HepG2 (cell line): ENCODE measurements at regions not wholly inside any gene's neighbourhood (a gene's known extent, or its start where the extent isn't known, plus 50 kb on each side); places are given as distances from the start of the nearest gene placed in this dataset.

Experiments used
- ATAC-seq: fragments of 200-7000 bp; cut with Tn5 transposase; 3 replicates; pipeline ENCODE4 v1.9.1; 2020; ENCODE audit warnings: mild to moderate bottlenecking, moderate library complexity
- BruUV-seq: library from RNA; stranded (reverse); fragments of 400-500 nt; replicated peaks from 2 replicates; lab custom pipeline; 2021; lab: Mats Ljungman, UMichigan
- CTCF ChIA-PET: fragments of 300-600 bp; formaldehyde crosslinking; extraction: SDS; loops from one replicate; lab custom pipeline; 2021; ENCODE audit warnings: low total read pairs, inconsistent platforms, low intra/inter-chr PET ratio; lab: Yijun Ruan, JAX
- POLR2A ChIA-PET: fragments of 350-600 bp; sonication (Branson Sonifier 250); formaldehyde crosslinking; loops from one replicate; lab custom pipeline; 2020; ENCODE audit warnings: antibody characterized with exemption, inconsistent platforms; lab: Yijun Ruan, JAX
- DNase-seq: peaks from one replicate; pipeline ENCODE4 v3.0.0-alpha.2; 2015; ENCODE audit warnings: low spot score
- FAIRE-seq: peaks from 3 replicates; lab custom pipeline; 2011; peaks lifted over from hg19 to GRCh38; lab: Jason Lieb, UNC
- H2AFZ ChIP-seq: one replicate; pipeline ENCODE4 v1.6.1; 2011; ENCODE audit warnings: low read length, inconsistent platforms
- H3K27ac ChIP-seq: fragments of 300-600 bp; 3 replicates; pipeline ENCODE4 v1.8.0; 2011; ENCODE audit warnings: mixed run types, mild to moderate bottlenecking, mixed read lengths, low read length, inconsistent platforms; ENCODE audit not compliant: insufficient read depth; ENCODE audit errors: extremely low read length
- H3K27me3 ChIP-seq, 2 experiments: fragments of 200-600 bp in 1 of 2; 2 replicates in 1 of 2; 3 replicates in 1 of 2; pipeline versions ENCODE4 v1.6.0 to v1.8.0; 2011; ENCODE audit warnings: low read length in 2 of 2, mild to moderate bottlenecking in 2 of 2, moderate library complexity in 2 of 2, inconsistent platforms in 1 of 2; ENCODE audit not compliant: insufficient read depth in 2 of 2, control insufficient read depth in 1 of 2
- H3K36me3 ChIP-seq, 2 experiments: fragments of 200-600 bp in 1 of 2; replicated peaks in 1 of 2; 2 replicates in 1 of 2; 3 replicates in 1 of 2; pipeline versions ENCODE4 v1.5.1 to v1.8.0; 2011; ENCODE audit warnings: low read length in 2 of 2, inconsistent platforms in 1 of 2; ENCODE audit not compliant: insufficient read depth in 2 of 2, control insufficient read depth in 1 of 2
- H3K4me1 ChIP-seq: 2 replicates; pipeline ENCODE4 v1.5.1; 2012; ENCODE audit warnings: low read length, inconsistent platforms; ENCODE audit not compliant: insufficient read depth
- H3K4me2 ChIP-seq: 2 replicates; pipeline ENCODE4 v1.6.0; 2011; ENCODE audit warnings: low read depth, low read length, inconsistent platforms
- H3K4me3 ChIP-seq, 3 experiments: fragments of 200-600 bp in 1 of 3; sonication (generic), shearing (Covaris generic) in 1 of 3; replicated peaks in 1 of 3; 2 replicates each; pipeline ENCODE4 v1.5.1; 2011 to 2016; ENCODE audit warnings: low read length in 3 of 3, inconsistent platforms in 2 of 3, low read depth in 2 of 3, mild to moderate bottlenecking in 2 of 3, control low read depth in 1 of 3, mixed read lengths in 1 of 3; ENCODE audit not compliant: insufficient read depth in 1 of 3
- H3K79me2 ChIP-seq: one replicate; pipeline ENCODE4 v1.6.1; 2011; ENCODE audit warnings: low read length, inconsistent platforms; ENCODE audit not compliant: insufficient read depth
- H3K9ac ChIP-seq: 2 replicates; pipeline ENCODE4 v1.6.0; 2011; ENCODE audit warnings: mild to moderate bottlenecking, low read depth, low read length, inconsistent platforms; ENCODE audit not compliant: insufficient read depth
- H3K9me3 ChIP-seq: 2 replicates; pipeline ENCODE4 v1.5.1; 2012; ENCODE audit warnings: mild to moderate bottlenecking, low read length
- H4K20me1 ChIP-seq: 2 replicates; pipeline ENCODE4 v1.6.0; 2011; ENCODE audit warnings: inconsistent platforms, mild to moderate bottlenecking, low read length, moderate library complexity; ENCODE audit not compliant: insufficient read depth
- CREB1 ChIP-seq, 2 experiments: fragments of 450-650 bp in 1 of 2; IDR thresholded peaks; 2 replicates each; pipeline ENCODE4 v1.6.1; 2016 to 2017; ENCODE audit warnings: control low read depth in 1 of 2, mild to moderate bottlenecking in 1 of 2, missing compliant biosample characterization in 1 of 2, missing genetic modification characterization in 1 of 2
- NFE2 ChIP-seq: sonication (generic); formaldehyde crosslinking; IDR thresholded peaks from 2 replicates; pipeline ENCODE4 v1.4.0; 2020; ENCODE audit warnings: missing genetic modification reagents
- ZNF30 ChIP-seq: sonication (generic); formaldehyde crosslinking; IDR thresholded peaks from 2 replicates; pipeline ENCODE4 v1.5.0; 2020; ENCODE audit warnings: mild to moderate bottlenecking, missing genetic modification reagents
- ZNF691 ChIP-seq: sonication (generic); formaldehyde crosslinking; IDR thresholded peaks from 2 replicates; pipeline ENCODE4 v1.4.0; 2020; ENCODE audit warnings: missing genetic modification reagents, low read depth, mild to moderate bottlenecking, borderline replicate concordance
- WGBS: methylation state at CpG from one replicate; pipeline ENCODE4 v1.1.6; 2017; ENCODE audit warnings: low lambda C conversion rate; 5-methylcytosine and 5-hydroxymethylcytosine counted together
- in situ Hi-C: cut with HindIII; loops from 2 replicates; pipeline ENCODE4 v1.10.0; 2017; ENCODE audit warnings: low pct_unique_long_range_greater_than_20kb; ENCODE audit not compliant: extremely low pct_ligation_motif_present
- intact Hi-C: fragments of 100-400 bp; cut with micrococcal nuclease; formaldehyde crosslinking; loops from one replicate; pipeline ENCODE4 v1.10.0; 2022; ENCODE audit not compliant: unreplicated experiment

GRCh38 chr2:52404866-52405265 lies 1362.7 kb upstream of the CHAC2 start:
- ChIA-PET POLR2A (no interaction called here), CTCF (no interaction called here)
- intact Hi-C loops, result no loop called here
- FAIRE-seq (no peak), ATAC-seq (no peak), DNase-seq (no peak)
- Histone ChIP-seq H3K9me3 (peaks cover 11% of the 10 kb centered on the region; the same call in 1 of the 2 replicates), H2AFZ (peak overlapping the region; percentile 15), H3K4me2 (no peak overlapping the region), H3K4me3 (no peak overlapping the region), H3K27ac (no peak overlapping the region), H4K20me1 (no peaks in the 10 kb centered on the region), H3K4me1 (no peaks in the 10 kb centered on the region), H3K27me3 (no peaks in the 10 kb centered on the region), H3K36me3 (no peaks in the 10 kb centered on the region), H3K79me2 (no peaks in the 10 kb centered on the region), H3K9ac (no peak overlapping the region)
- TF ChIP-seq NFE2 (CRISPR knock-in tag), result no peak
- 3% methylated on average over 3 of the region's 3 CpGs for WGBS
- in situ Hi-C loops, result no loop called here
- BruUV-seq, result no TSS peak

GRCh38 chr2:52404046-52404445 lies 1363.6 kb upstream of the CHAC2 start:
- H3K36me3 ChIP-seq, result no peaks in the 10 kb centered on the region
- peaks cover 11% of the 10 kb centered on the region; the same call in 1 of the 2 replicates for H3K9me3 ChIP-seq
- no peaks in the 10 kb centered on the region for H3K79me2 ChIP-seq
- ATAC-seq (no peak), FAIRE-seq (no peak), DNase-seq (no peak)
- no peaks in the 10 kb centered on the region for H3K27me3 ChIP-seq
- ChIA-PET POLR2A (no interaction called here), CTCF (no interaction called here)
- no peaks in the 10 kb centered on the region for H3K4me1 ChIP-seq
- no peak overlapping the region for H3K4me2 ChIP-seq
- BruUV-seq, result no TSS peak
- no peak overlapping the region for H3K9ac ChIP-seq
- H3K4me3 ChIP-seq, result no peak overlapping the region
- in situ Hi-C loops (no loop called here), intact Hi-C loops (no loop called here)
- WGBS, result 12% methylated on average over 4 of the region's 4 CpGs
- no peaks in the 10 kb centered on the region for H4K20me1 ChIP-seq
- H2AFZ ChIP-seq, result no peak overlapping the region
- TF ChIP-seq CREB1 (IDR thresholded peaks at IDR 0.05) (peak; percentile 51; the same call in 1 of the 2 replicates), CREB1 (CRISPR knock-in tag; IDR thresholded peaks at IDR 0.05) (no peak), ZNF691 (CRISPR knock-in tag) (no peak), ZNF30 (CRISPR knock-in tag) (no peak)
- no peak overlapping the region for H3K27ac ChIP-seq
